ENCODE measurements at regions not wholly inside any gene's neighbourhood (a gene's known extent, or its start where the extent isn't known, plus 50 kb on each side); places are given as distances from the start of the nearest gene placed in this dataset.

GRCh38 chr15:60072826-60073465, 68.8 kb downstream of the FOXB1 start:
- H3K27ac ChIP-seq (ENCODE audit: low read depth, low read length), result no peak overlapping the region
- H3K36me3 ChIP-seq (ENCODE audit: control insufficient read depth in 2 of 3, insufficient read depth in 3 of 3, low read length in 3 of 3), result no peaks in the 10 kb centered on the region
- no peak for DNase-seq
- ATAC-seq, result no peak
- no peak overlapping the region for H3K4me3 Mint-ChIP-seq
- H3K27ac Mint-ChIP-seq, result no peak overlapping the region
- H3K9me3 Mint-ChIP-seq, result peaks cover 0 to 5% (median 0%) of the 10 kb centered on the region in 11 donors
- H3K9me3 ChIP-seq (ENCODE audit: control insufficient read depth in 2 of 3, low read length in 3 of 3), result no peaks in the 10 kb centered on the region
- ChIA-PET CTCF (no interaction called here), POLR2A (no interaction called here)
- no peak overlapping the region for H3K4me3 ChIP-seq (ENCODE audit: low read length)
- H3K27me3 Mint-ChIP-seq, result peaks cover 0 to 10% (median 0%) of the 10 kb centered on the region in 5 donors
- no peaks in the 10 kb centered on the region for H3K36me3 Mint-ChIP-seq
- intact Hi-C loops (cut with micrococcal nuclease), result no loop called here
- H3K4me1 Mint-ChIP-seq, result peaks cover 6 to 40% (median 31%) of the 10 kb centered on the region in 7 donors
- H3K4me1 ChIP-seq (ENCODE audit: control insufficient read depth in 2 of 2, insufficient read depth in 2 of 2, low read length in 2 of 2), result peaks cover 4 to 13% of the 10 kb centered on the region in 2 donors
- no peaks in the 10 kb centered on the region for H3K27me3 ChIP-seq (ENCODE audit: control insufficient read depth in 2 of 2, insufficient read depth in 2 of 2, low read length in 2 of 2)

- Histone ChIP-seq H3K27me3 (ENCODE audit: control insufficient read depth in 2 of 2, insufficient read depth in 2 of 2, low read length in 2 of 2) (no peaks in the 10 kb centered on the region), H3K27ac (ENCODE audit: low read depth, low read length) (no peak overlapping the region), H3K4me3 (ENCODE audit: low read length) (no peak overlapping the region), H3K4me1 (ENCODE audit: control insufficient read depth in 2 of 2, insufficient read depth in 2 of 2, low read length in 2 of 2) (peaks cover 4 to 14% of the 10 kb centered on the region in 2 donors), H3K9me3 (ENCODE audit: control insufficient read depth in 2 of 3, low read length in 3 of 3) (no peaks in the 10 kb centered on the region), H3K36me3 (ENCODE audit: control insufficient read depth in 2 of 3, insufficient read depth in 3 of 3, low read length in 3 of 3) (no peaks in the 10 kb centered on the region)
- Mint-ChIP-seq H3K27me3 (peaks cover 0 to 10% (median 0%) of the 10 kb centered on the region in 5 donors), H3K36me3 (no peaks in the 10 kb centered on the region), H3K4me3 (peak overlapping the region in 1 of 10 donors; percentile 10), H3K4me1 (peaks cover 6 to 43% (median 32%) of the 10 kb centered on the region in 7 donors), H3K27ac (peak overlapping the region in 2 of 9 donors; percentile 2 to 33), H3K9me3 (peaks cover 0 to 5% (median 0%) of the 10 kb centered on the region in 11 donors)
- intact Hi-C loops (cut with micrococcal nuclease), result no loop called here
- DNase-seq (no peak), ATAC-seq (no peak)
- ChIA-PET POLR2A (no interaction called here), CTCF (no interaction called here)
Observed at GRCh38 chr15:60073466-60073840, 69.3 kb downstream of the FOXB1 start.

- POLR2A ChIA-PET, result no interaction called here
Observed at GRCh38 chr15:60074181-60074885, 70.2 kb downstream of the FOXB1 start.

GRCh38 chr15:60076045-60076444, 71.9 kb downstream of the FOXB1 start:
- Histone ChIP-seq H3K9me3 (ENCODE audit: control insufficient read depth in 2 of 3, low read length in 3 of 3) (no peaks in the 10 kb centered on the region), H3K36me3 (ENCODE audit: control insufficient read depth in 2 of 3, insufficient read depth in 3 of 3, low read length in 3 of 3) (no peaks in the 10 kb centered on the region), H3K4me1 (ENCODE audit: control insufficient read depth in 2 of 2, insufficient read depth in 2 of 2, low read length in 2 of 2) (peaks cover 4 to 14% of the 10 kb centered on the region in 2 donors), H3K27ac (ENCODE audit: low read depth, low read length) (no peak overlapping the region), H3K4me3 (ENCODE audit: low read length) (no peak overlapping the region), H3K27me3 (ENCODE audit: control insufficient read depth in 2 of 2, insufficient read depth in 2 of 2, low read length in 2 of 2) (no peaks in the 10 kb centered on the region)
- no peak overlapping the region for H3K4me3 Mint-ChIP-seq
- ChIA-PET CTCF (no interaction called here), POLR2A (no interaction called here)
- H3K4me1 Mint-ChIP-seq, result peaks cover 6 to 47% (median 32%) of the 10 kb centered on the region in 7 donors
- H3K27me3 Mint-ChIP-seq, result peaks cover 0 to 7% (median 5%) of the 10 kb centered on the region in 5 donors
- peak overlapping the region in 1 of 9 donors; percentile 15 for H3K27ac Mint-ChIP-seq
- intact Hi-C loops (cut with micrococcal nuclease), result loop anchor here (5.0 kb wide), 2 partner anchors 34 to 69 kb away; no protein-coding TSS in a partner anchor
- no peak for DNase-seq
- H3K9me3 Mint-ChIP-seq, result peaks cover 0 to 5% (median 0%) of the 10 kb centered on the region in 11 donors
- ATAC-seq, result no peak
- no peaks in the 10 kb centered on the region for H3K36me3 Mint-ChIP-seq

More at GRCh38 chr15:60074181-60074885, 70.2 kb downstream of the FOXB1 start:
- H3K36me3 ChIP-seq (ENCODE audit: control insufficient read depth in 2 of 3, insufficient read depth in 3 of 3, low read length in 3 of 3), result no peaks in the 10 kb centered on the region
- Mint-ChIP-seq H3K27me3 (peaks cover 0 to 10% (median 0%) of the 10 kb centered on the region in 5 donors), H3K9me3 (peaks cover 0 to 5% (median 0%) of the 10 kb centered on the region in 11 donors), H3K4me1 (peaks cover 6 to 47% (median 32%) of the 10 kb centered on the region in 7 donors), H3K27ac (peak overlapping the region in 1 of 9 donors; percentile 2), H3K4me3 (peak overlapping the region in 2 of 10 donors; percentile 10 to 22), H3K36me3 (no peaks in the 10 kb centered on the region)
- DNase-seq (peak in 4 of 9 donors; percentile 1 to 29 (median 14)), ATAC-seq (no peak)
- peaks cover 4 to 14% of the 10 kb centered on the region in 2 donors for H3K4me1 ChIP-seq (ENCODE audit: control insufficient read depth in 2 of 2, insufficient read depth in 2 of 2, low read length in 2 of 2)
- H3K4me3 ChIP-seq (ENCODE audit: low read length), result no peak overlapping the region
- no peaks in the 10 kb centered on the region for H3K27me3 ChIP-seq (ENCODE audit: control insufficient read depth in 2 of 2, insufficient read depth in 2 of 2, low read length in 2 of 2)
- no peaks in the 10 kb centered on the region for H3K9me3 ChIP-seq (ENCODE audit: control insufficient read depth in 2 of 3, low read length in 3 of 3)
- H3K27ac ChIP-seq (ENCODE audit: low read depth, low read length), result no peak overlapping the region
- CTCF ChIA-PET, result no interaction called here
- intact Hi-C loops (cut with micrococcal nuclease), result no loop called here

GRCh38 chr15:60076582-60077276, 72.6 kb downstream of the FOXB1 start:
- ATAC-seq, result no peak
- H3K9me3 Mint-ChIP-seq, result peaks cover 0 to 5% (median 0%) of the 10 kb centered on the region in 11 donors
- H3K36me3 Mint-ChIP-seq, result no peaks in the 10 kb centered on the region
- H3K27me3 Mint-ChIP-seq, result peaks cover 0 to 6% (median 5%) of the 10 kb centered on the region in 5 donors
- H3K36me3 ChIP-seq (ENCODE audit: control insufficient read depth in 2 of 3, insufficient read depth in 3 of 3, low read length in 3 of 3), result no peaks in the 10 kb centered on the region
- H3K9me3 ChIP-seq (ENCODE audit: control insufficient read depth in 2 of 3, low read length in 3 of 3), result no peaks in the 10 kb centered on the region
- no peak overlapping the region for H3K27ac ChIP-seq (ENCODE audit: low read depth, low read length)
- H3K27me3 ChIP-seq (ENCODE audit: control insufficient read depth in 2 of 2, insufficient read depth in 2 of 2, low read length in 2 of 2), result no peaks in the 10 kb centered on the region
- intact Hi-C loops (cut with micrococcal nuclease), result loop anchor here (5.0 kb wide), 2 partner anchors 34 to 69 kb away; no protein-coding TSS in a partner anchor
- H3K4me3 Mint-ChIP-seq, result no peak overlapping the region
- no peak overlapping the region for H3K4me3 ChIP-seq (ENCODE audit: low read length)
- peak overlapping the region in 1 of 9 donors; percentile 15 for H3K27ac Mint-ChIP-seq
- no peak for DNase-seq
- H3K4me1 Mint-ChIP-seq, result peaks cover 6 to 47% (median 32%) of the 10 kb centered on the region in 7 donors
- H3K4me1 ChIP-seq (ENCODE audit: control insufficient read depth in 2 of 2, insufficient read depth in 2 of 2, low read length in 2 of 2), result peaks cover 4 to 14% of the 10 kb centered on the region in 2 donors
- ChIA-PET POLR2A (no interaction called here), CTCF (no interaction called here)

GRCh38 chr15:60077581-60078359, 73.7 kb downstream of the FOXB1 start:
- intact Hi-C loops (cut with micrococcal nuclease), result loop anchor here (5.0 kb wide), 2 partner anchors 35 to 70 kb away; no protein-coding TSS in a partner anchor
- Mint-ChIP-seq H3K4me3 (no peak overlapping the region), H3K27me3 (peaks cover 0 to 7% (median 5%) of the 10 kb centered on the region in 5 donors), H3K27ac (peak overlapping the region in 2 of 9 donors; percentile 30 to 45), H3K4me1 (peaks cover 6 to 47% (median 32%) of the 10 kb centered on the region in 7 donors), H3K9me3 (peaks cover 0 to 5% (median 0%) of the 10 kb centered on the region in 11 donors), H3K36me3 (no peaks in the 10 kb centered on the region)
- ATAC-seq (no peak), DNase-seq (peak in 1 of 9 donors; percentile 23)
- POLR2A ChIA-PET, result no interaction called here
- Histone ChIP-seq H3K27ac (ENCODE audit: low read depth, low read length) (no peak overlapping the region), H3K9me3 (ENCODE audit: control insufficient read depth in 2 of 3, low read length in 3 of 3) (no peaks in the 10 kb centered on the region), H3K4me3 (ENCODE audit: low read length) (no peak overlapping the region), H3K4me1 (ENCODE audit: control insufficient read depth in 2 of 2, insufficient read depth in 2 of 2, low read length in 2 of 2) (peaks cover 4 to 14% of the 10 kb centered on the region in 2 donors), H3K36me3 (ENCODE audit: control insufficient read depth in 2 of 3, insufficient read depth in 3 of 3, low read length in 3 of 3) (no peaks in the 10 kb centered on the region), H3K27me3 (ENCODE audit: control insufficient read depth in 2 of 2, insufficient read depth in 2 of 2, low read length in 2 of 2) (no peaks in the 10 kb centered on the region)
- CTCF ChIA-PET, result interaction anchor here (0.7 to 1.3 kb wide), 2 partner anchors 161 to 249 kb away, joined by 3 to 6 read pairs; no protein-coding TSS in a partner anchor
